ENCODE measurements at regions not wholly inside any gene's neighbourhood (a gene's known extent, or its start where the extent isn't known, plus 50 kb on each side); places are given as distances from the start of the nearest gene placed in this dataset.

DNA sequence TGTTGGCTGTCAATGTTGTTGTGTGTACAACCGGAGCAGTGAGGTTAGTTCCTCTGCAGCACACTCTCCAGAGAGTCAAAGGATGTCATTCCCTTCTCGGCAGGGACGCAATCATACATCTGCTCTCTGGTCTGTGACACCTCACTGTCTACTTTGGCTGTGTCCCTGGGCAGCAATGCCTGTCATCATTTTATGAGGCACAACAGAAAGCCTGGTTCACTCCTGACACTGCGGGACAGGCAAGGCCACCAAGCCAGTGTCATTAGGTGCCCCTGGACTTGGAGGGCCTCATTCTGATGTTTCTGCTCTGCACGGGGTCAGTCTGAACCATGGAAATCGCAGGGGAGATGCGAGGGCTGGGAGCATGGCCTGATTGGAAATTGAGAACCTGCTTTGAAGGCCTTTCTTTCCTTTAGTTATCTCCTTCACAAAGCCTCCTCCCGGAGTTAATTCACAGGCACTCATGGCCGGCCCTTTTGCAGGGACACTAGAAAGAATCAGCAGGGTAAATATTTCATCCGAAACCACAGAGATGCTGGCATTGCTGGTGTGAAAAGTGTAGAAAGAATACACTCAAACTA lies 284.4 kb downstream of the ZNF536 start:
- Histone ChIP-seq H3K4me1 (ENCODE audit: control insufficient read depth, insufficient read depth, low read length) (peaks cover 4% of the 10 kb centered on the region), H3K4me3 (ENCODE audit: insufficient read depth, low read depth, low read length) (no peak overlapping the region), H3K27ac (ENCODE audit: insufficient read depth, low read depth, low read length, poor library complexity, severe bottlenecking) (no peak overlapping the region), H3K9me3 (ENCODE audit: control insufficient read depth, low read length) (no peaks in the 10 kb centered on the region), H3K36me3 (ENCODE audit: control insufficient read depth, insufficient read depth, low read length) (no peaks in the 10 kb centered on the region), H3K27me3 (ENCODE audit: control insufficient read depth, insufficient read depth, low read length, poor library complexity, severe bottlenecking) (no peaks in the 10 kb centered on the region)
- WGBS, 2 experiments, result 92 to 93% methylated on average over 10 of the region's 10 CpGs

- Histone ChIP-seq H3K9me3 (ENCODE audit: control insufficient read depth, low read length) (no peaks in the 10 kb centered on the region), H3K36me3 (ENCODE audit: control insufficient read depth, insufficient read depth, low read length) (no peaks in the 10 kb centered on the region), H3K27me3 (ENCODE audit: control insufficient read depth, insufficient read depth, low read length, poor library complexity, severe bottlenecking) (no peaks in the 10 kb centered on the region), H3K27ac (ENCODE audit: insufficient read depth, low read depth, low read length, poor library complexity, severe bottlenecking) (no peak overlapping the region), H3K4me1 (ENCODE audit: control insufficient read depth, insufficient read depth, low read length) (peaks cover 4% of the 10 kb centered on the region), H3K4me3 (ENCODE audit: insufficient read depth, low read depth, low read length) (no peak overlapping the region)
- 94% methylated on average over 13 of the region's 13 CpGs for WGBS, 2 experiments
Measured at GRCh38 chr19:30653646-30654386, 281.6 kb downstream of the ZNF536 start.

DNA sequence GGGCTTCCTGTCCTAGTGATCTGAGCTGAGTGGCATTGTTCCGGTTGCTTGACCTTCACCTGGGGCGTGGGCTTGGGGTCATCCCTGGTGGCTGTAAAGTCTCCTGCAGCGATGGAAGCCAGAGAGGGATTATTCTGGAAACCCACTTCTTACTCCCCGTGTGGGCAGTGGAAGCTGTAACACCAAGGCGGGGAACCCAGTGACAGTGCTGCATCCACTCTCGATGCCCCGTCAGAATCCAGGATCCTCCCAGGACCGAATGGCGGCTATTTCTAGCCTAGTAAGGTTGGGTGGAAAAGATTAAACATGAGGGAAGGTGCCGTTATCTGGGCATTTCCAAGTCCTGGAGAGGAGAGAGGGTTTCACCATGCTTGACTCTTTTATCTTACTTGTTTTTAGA lies 280.6 kb downstream of the ZNF536 start:
- Histone ChIP-seq H3K36me3 (ENCODE audit: control insufficient read depth, insufficient read depth, low read length) (no peaks in the 10 kb centered on the region), H3K27me3 (ENCODE audit: control insufficient read depth, insufficient read depth, low read length, poor library complexity, severe bottlenecking) (no peaks in the 10 kb centered on the region), H3K4me1 (ENCODE audit: control insufficient read depth, insufficient read depth, low read length) (peaks cover 8% of the 10 kb centered on the region), H3K9me3 (ENCODE audit: control insufficient read depth, low read length) (no peaks in the 10 kb centered on the region), H3K4me3 (ENCODE audit: insufficient read depth, low read depth, low read length) (no peak overlapping the region), H3K27ac (ENCODE audit: insufficient read depth, low read depth, low read length, poor library complexity, severe bottlenecking) (no peak overlapping the region)
- WGBS, 2 experiments, result 94 to 95% methylated on average over 10 of the region's 10 CpGs

DNA sequence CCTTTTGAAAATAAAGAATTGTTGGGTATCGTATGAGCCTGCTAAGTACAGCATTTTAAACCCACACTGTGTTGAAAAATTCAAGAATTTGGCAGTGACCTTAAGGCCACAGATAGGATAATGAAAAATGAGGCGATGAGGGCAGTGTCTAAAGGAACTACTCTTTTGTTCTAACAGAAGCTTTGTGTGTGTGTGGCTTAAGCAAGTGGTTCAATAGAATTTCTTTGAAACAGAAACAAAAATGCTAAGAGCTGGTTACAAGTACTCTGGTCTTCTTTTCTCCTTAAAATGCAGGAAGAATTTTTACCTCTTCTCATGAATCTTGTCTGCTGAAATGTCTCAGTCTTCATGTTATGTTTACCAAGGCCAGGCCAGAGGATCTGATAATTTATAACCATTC lies 279.5 kb downstream of the ZNF536 start:
- H3K36me3 ChIP-seq (ENCODE audit: control insufficient read depth, insufficient read depth, low read length), result no peaks in the 10 kb centered on the region
- no peak overlapping the region for H3K4me3 ChIP-seq (ENCODE audit: insufficient read depth, low read depth, low read length)
- peaks cover 11% of the 10 kb centered on the region for H3K4me1 ChIP-seq (ENCODE audit: control insufficient read depth, insufficient read depth, low read length)
- 58 to 81% methylated on average over 2 of the region's 2 CpGs for WGBS, 2 experiments
- no peak overlapping the region for H3K27ac ChIP-seq (ENCODE audit: insufficient read depth, low read depth, low read length, poor library complexity, severe bottlenecking)
- H3K9me3 ChIP-seq (ENCODE audit: control insufficient read depth, low read length), result no peaks in the 10 kb centered on the region
- H3K27me3 ChIP-seq (ENCODE audit: control insufficient read depth, insufficient read depth, low read length, poor library complexity, severe bottlenecking), result no peaks in the 10 kb centered on the region

- Histone ChIP-seq H3K27ac (ENCODE audit: insufficient read depth, low read depth, low read length, poor library complexity, severe bottlenecking) (no peak overlapping the region), H3K4me3 (ENCODE audit: insufficient read depth, low read depth, low read length) (no peak overlapping the region), H3K27me3 (ENCODE audit: control insufficient read depth, insufficient read depth, low read length, poor library complexity, severe bottlenecking) (no peaks in the 10 kb centered on the region), H3K36me3 (ENCODE audit: control insufficient read depth, insufficient read depth, low read length) (no peaks in the 10 kb centered on the region), H3K9me3 (ENCODE audit: control insufficient read depth, low read length) (no peaks in the 10 kb centered on the region), H3K4me1 (ENCODE audit: control insufficient read depth, insufficient read depth, low read length) (peaks cover 11% of the 10 kb centered on the region)
- 85 to 87% methylated on average over 9 of the region's 10 CpGs for WGBS, 2 experiments
Measured at GRCh38 chr19:30651066-30651465, 278.9 kb downstream of the ZNF536 start.

DNA sequence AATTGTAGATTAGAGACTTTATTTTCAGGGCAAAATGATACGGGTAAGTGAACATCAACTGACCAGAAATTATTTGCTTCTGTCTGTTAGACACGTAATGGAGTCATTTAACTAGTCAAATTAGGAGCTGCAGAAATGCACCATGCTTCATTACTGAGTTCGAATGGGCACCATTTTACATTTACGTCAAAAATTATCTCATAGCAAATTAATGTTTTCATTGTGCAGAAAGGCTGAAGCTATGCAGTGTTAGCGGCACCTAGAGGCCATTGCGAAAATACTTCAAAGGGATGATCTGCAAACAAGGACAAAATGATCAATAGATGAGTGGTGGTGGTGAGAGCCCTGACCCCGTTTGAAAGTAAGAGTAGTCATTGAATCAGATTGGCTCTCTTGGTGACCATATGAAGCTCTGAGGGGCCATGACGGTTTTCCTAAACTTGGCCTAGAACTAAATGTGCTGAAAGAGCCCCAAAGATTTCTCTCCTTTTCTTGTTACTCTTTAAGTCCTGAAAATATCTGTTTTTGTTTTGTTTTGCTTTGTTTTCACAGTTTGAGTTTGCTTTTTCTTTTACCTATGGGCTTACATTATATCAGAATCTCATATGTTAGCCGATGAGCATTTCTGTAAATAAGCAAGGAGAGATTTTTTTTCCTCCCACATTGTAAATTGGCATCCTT lies 277.9 kb downstream of the ZNF536 start:
- no peaks in the 10 kb centered on the region for H3K9me3 ChIP-seq (ENCODE audit: control insufficient read depth, low read length)
- H3K4me1 ChIP-seq (ENCODE audit: control insufficient read depth, insufficient read depth, low read length), result peaks cover 11% of the 10 kb centered on the region
- no peak overlapping the region for H3K27ac ChIP-seq (ENCODE audit: insufficient read depth, low read depth, low read length, poor library complexity, severe bottlenecking)
- H3K36me3 ChIP-seq (ENCODE audit: control insufficient read depth, insufficient read depth, low read length), result no peaks in the 10 kb centered on the region
- 16 to 26% methylated on average over 8 to 9 of the region's 9 CpGs for WGBS, 2 experiments
- no peak overlapping the region for H3K4me3 ChIP-seq (ENCODE audit: insufficient read depth, low read depth, low read length)
- no peaks in the 10 kb centered on the region for H3K27me3 ChIP-seq (ENCODE audit: control insufficient read depth, insufficient read depth, low read length, poor library complexity, severe bottlenecking)

- no peaks in the 10 kb centered on the region for H3K9me3 ChIP-seq (ENCODE audit: control insufficient read depth, low read length)
- H3K27ac ChIP-seq (ENCODE audit: insufficient read depth, low read depth, low read length, poor library complexity, severe bottlenecking), result no peak overlapping the region
- no peak overlapping the region for H3K4me3 ChIP-seq (ENCODE audit: insufficient read depth, low read depth, low read length)
- peaks cover 11% of the 10 kb centered on the region for H3K4me1 ChIP-seq (ENCODE audit: control insufficient read depth, insufficient read depth, low read length)
- WGBS, 2 experiments, result 87 to 95% methylated on average over 10 to 11 of the region's 12 CpGs
- H3K27me3 ChIP-seq (ENCODE audit: control insufficient read depth, insufficient read depth, low read length, poor library complexity, severe bottlenecking), result no peaks in the 10 kb centered on the region
- H3K36me3 ChIP-seq (ENCODE audit: control insufficient read depth, insufficient read depth, low read length), result no peaks in the 10 kb centered on the region
Measured at GRCh38 chr19:30648866-30649862, 277.0 kb downstream of the ZNF536 start.

DNA sequence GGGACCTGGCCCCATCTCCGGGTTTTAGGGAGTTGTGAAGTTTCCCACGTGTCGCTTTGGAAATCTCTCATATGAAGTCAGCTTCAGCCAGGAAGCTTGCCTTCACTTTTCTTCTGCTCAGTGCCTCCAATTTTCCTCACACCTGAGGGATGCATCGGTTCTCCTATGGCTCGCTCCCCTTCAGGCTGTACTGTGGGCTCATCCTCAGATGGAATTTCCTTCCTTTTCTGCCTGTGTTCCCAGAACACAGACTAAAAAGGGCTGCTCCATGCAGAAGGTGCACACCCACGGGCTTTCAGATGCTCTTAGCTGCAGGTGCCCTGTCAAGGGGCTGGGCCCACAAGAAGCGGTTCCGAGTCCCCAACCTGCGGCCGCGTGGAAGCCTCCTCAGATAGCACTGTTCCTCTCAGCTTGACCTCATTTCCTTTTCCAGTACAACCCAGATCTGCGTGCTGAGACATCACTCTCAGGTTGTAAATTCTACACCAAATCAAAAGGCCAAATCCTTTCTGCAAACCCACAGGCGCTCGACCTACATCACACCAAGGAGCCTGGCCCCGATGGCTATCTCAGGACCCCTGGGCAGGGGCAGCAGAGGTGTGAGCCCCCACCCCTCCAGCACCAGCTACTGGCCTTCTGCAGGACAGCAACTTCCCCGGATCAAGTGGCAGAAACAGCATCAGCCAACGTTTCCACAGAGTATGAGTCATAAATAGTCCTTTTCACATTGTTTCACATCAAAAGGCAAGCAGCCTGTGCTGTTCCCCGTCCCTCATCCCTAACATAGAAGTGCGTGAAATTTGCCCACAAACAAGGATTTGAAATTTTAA lies 275.9 kb downstream of the ZNF536 start:
- WGBS, 2 experiments, result 79 to 82% methylated on average over 19 of the region's 19 CpGs
- no peaks in the 10 kb centered on the region for H3K27me3 ChIP-seq (ENCODE audit: control insufficient read depth, insufficient read depth, low read length, poor library complexity, severe bottlenecking)
- H3K4me1 ChIP-seq (ENCODE audit: control insufficient read depth, insufficient read depth, low read length), result peaks cover 11% of the 10 kb centered on the region
- no peaks in the 10 kb centered on the region for H3K9me3 ChIP-seq (ENCODE audit: control insufficient read depth, low read length)
- H3K36me3 ChIP-seq (ENCODE audit: control insufficient read depth, insufficient read depth, low read length), result no peaks in the 10 kb centered on the region
- H3K4me3 ChIP-seq (ENCODE audit: insufficient read depth, low read depth, low read length), result no peak overlapping the region
- no peak overlapping the region for H3K27ac ChIP-seq (ENCODE audit: insufficient read depth, low read depth, low read length, poor library complexity, severe bottlenecking)

DNA sequence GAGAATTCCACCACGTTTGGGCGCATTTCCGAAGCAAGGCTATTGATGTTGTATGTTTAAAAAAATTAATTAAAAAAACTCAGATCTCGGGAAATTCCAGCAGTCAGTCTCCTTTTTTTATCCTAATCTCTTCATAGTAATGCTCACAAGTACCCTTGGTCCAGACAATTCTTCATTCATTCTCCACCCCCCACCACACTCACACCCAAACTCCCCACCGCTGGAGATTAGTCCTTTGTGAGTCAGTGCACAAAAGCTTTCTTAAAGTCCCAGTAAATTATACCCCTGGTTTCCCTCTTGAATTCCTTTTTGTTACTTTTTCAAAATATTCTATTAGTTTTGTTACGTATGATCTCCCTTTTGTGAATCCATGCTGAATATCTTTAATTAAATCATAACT lies 274.6 kb downstream of the ZNF536 start:
- no peaks in the 10 kb centered on the region for H3K9me3 ChIP-seq (ENCODE audit: control insufficient read depth, low read length)
- peaks cover 8% of the 10 kb centered on the region for H3K4me1 ChIP-seq (ENCODE audit: control insufficient read depth, insufficient read depth, low read length)
- WGBS, 2 experiments, result 80 to 84% methylated on average over 6 of the region's 6 CpGs

More for the DNA sequence above, 274.6 kb downstream of the ZNF536 start:
- H3K4me3 ChIP-seq (ENCODE audit: insufficient read depth, low read depth, low read length), result no peak overlapping the region
- H3K27me3 ChIP-seq (ENCODE audit: control insufficient read depth, insufficient read depth, low read length, poor library complexity, severe bottlenecking), result no peaks in the 10 kb centered on the region
- H3K36me3 ChIP-seq (ENCODE audit: control insufficient read depth, insufficient read depth, low read length), result no peaks in the 10 kb centered on the region
- no peak overlapping the region for H3K27ac ChIP-seq (ENCODE audit: insufficient read depth, low read depth, low read length, poor library complexity, severe bottlenecking)
